ENCODE measurements at regions not wholly inside any gene's neighbourhood (a gene's known extent, or its start where the extent isn't known, plus 50 kb on each side); places are given as distances from the start of the nearest gene placed in this dataset.

GRCh38 chr2:209369656-209370055 is 54.2 kb upstream of the MAP2 start:
- Mint-ChIP-seq H3K4me1 (no peaks in the 10 kb centered on the region), H3K27ac (no peak overlapping the region), H3K27me3 (peaks cover 43 to 55% (median 52%) of the 10 kb centered on the region in 3 donors), H3K36me3 (peaks cover 9 to 11% of the 10 kb centered on the region in 2 donors), H3K4me3 (no peak overlapping the region), H3K9me3 (peaks cover 5 to 39% (median 27%) of the 10 kb centered on the region in 7 donors)
- DNase-seq (no peak), ATAC-seq (ENCODE audit: low read depth in 2 of 2) (no peak)

GRCh38 chr2:209371407-209371806 is 52.4 kb upstream of the MAP2 start:
- Mint-ChIP-seq H3K27ac (no peak overlapping the region), H3K4me1 (no peaks in the 10 kb centered on the region), H3K9me3 (peaks cover 13 to 56% (median 45%) of the 10 kb centered on the region in 7 donors), H3K27me3 (peaks cover 54 to 65% (median 55%) of the 10 kb centered on the region in 3 donors), H3K36me3 (peaks cover 24 to 25% of the 10 kb centered on the region in 2 donors), H3K4me3 (no peak overlapping the region)
- no peak for ATAC-seq (ENCODE audit: low read depth in 2 of 2)
- no peak for DNase-seq

All from naive B cell (primary cell).